ENCODE measurements at regions not wholly inside any gene's neighbourhood (a gene's known extent, or its start where the extent isn't known, plus 50 kb on each side); places are given as distances from the start of the nearest gene placed in this dataset.

GRCh38 chr4:71680706-71681105 is 103.2 kb downstream of the GC start:
- H3K9me3 ChIP-seq (ENCODE audit: control insufficient read depth, insufficient read depth, low read depth, low read length): no peaks in the 10 kb centered on the region
- CTCF ChIA-PET: no interaction called here
- POLR2A ChIA-PET: no interaction called here
- no peaks in the 10 kb centered on the region for H3K4me1 ChIP-seq (ENCODE audit: control insufficient read depth, insufficient read depth, low read length)
- TF ChIP-seq ZNF548 (tag by site-specific recombination; IDR thresholded peaks at IDR 0.05) (no peak), ZNF596 (tag by site-specific recombination; IDR thresholded peaks at IDR 0.05) (no peak), YY2 (tag by site-specific recombination; IDR thresholded peaks at IDR 0.05) (no peak), CTCF (tag by site-specific recombination; IDR thresholded peaks at IDR 0.05) (no peak)
- TF ChIP-seq, protein P1, sequence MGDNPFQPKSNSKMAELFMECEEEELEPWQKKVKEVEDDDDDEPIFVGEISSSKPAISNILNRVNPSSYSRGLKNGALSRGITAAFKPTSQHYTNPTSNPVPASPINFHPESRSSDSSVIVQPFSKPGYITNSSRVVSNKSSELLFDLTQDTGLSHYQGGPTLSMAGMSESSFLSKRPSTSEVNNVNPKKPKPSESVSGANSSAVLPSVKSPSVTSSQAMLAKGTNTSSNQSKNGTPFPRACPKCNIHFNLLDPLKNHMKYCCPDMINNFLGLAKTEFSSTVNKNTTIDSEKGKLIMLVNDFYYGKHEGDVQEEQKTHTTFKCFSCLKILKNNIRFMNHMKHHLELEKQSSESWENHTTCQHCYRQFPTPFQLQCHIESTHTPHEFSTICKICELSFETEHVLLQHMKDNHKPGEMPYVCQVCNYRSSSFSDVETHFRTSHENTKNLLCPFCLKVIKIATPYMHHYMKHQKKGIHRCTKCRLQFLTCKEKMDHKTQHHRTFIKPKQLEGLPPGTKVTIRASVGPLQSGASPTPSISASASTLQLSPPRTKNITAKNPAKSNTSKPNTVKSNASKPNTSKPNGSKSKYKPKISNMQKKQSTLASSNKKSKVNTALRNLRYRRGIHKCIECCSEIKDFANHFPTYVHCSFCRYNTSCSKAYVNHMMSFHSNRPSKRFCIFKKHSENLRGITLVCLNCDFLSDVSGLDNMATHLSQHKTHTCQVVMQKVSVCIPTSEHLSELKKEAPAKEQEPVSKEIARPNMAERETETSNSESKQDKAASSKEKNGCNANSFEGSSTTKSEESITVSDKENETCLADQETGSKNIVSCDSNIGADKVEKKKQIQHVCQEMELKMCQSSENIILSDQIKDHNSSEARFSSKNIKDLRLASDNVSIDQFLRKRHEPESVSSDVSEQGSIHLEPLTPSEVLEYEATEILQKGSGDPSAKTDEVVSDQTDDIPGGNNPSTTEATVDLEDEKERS (tag by site-specific recombination; IDR thresholded peaks at IDR 0.05): no peak
- H3K27ac ChIP-seq (ENCODE audit: extremely low read depth, low read depth, low read length): no peak overlapping the region
- no peak overlapping the region for H3K4me3 ChIP-seq (ENCODE audit: low read depth, low read length)
- no peaks in the 10 kb centered on the region for H3K36me3 ChIP-seq (ENCODE audit: control insufficient read depth in 2 of 2, insufficient read depth in 1 of 2, low read length in 2 of 2)

- POLR2A ChIA-PET: no interaction called here
- CTCF ChIA-PET: no interaction called here
- TF ChIP-seq SCRT1 (tag by site-specific recombination; IDR thresholded peaks at IDR 0.05; ENCODE audit: borderline replicate concordance): no peak
- TF ChIP-seq PRDM10 (tag by site-specific recombination; IDR thresholded peaks at IDR 0.05): no peak
- TF ChIP-seq ZNF274 (IDR thresholded peaks at IDR 0.05; ENCODE audit: low read length): no peak
- no peak for TF ChIP-seq ZNF274 (tag by site-specific recombination; IDR thresholded peaks at IDR 0.05; ENCODE audit: borderline replicate concordance)
- TF ChIP-seq GLI4 (tag by site-specific recombination; IDR thresholded peaks at IDR 0.05): no peak
- TF ChIP-seq ZSCAN5A (tag by site-specific recombination; IDR thresholded peaks at IDR 0.05): no peak
- TF ChIP-seq ZNF501 (tag by site-specific recombination; IDR thresholded peaks at IDR 0.05): no peak
- TF ChIP-seq ZNF610 (tag by site-specific recombination; IDR thresholded peaks at IDR 0.05; ENCODE audit: borderline replicate concordance): no peak
- TF ChIP-seq ZNF768 (tag by site-specific recombination; IDR thresholded peaks at IDR 0.05): no peak
- no peak for TF ChIP-seq ZSCAN30 (tag by site-specific recombination; IDR thresholded peaks at IDR 0.05)
- TF ChIP-seq SP3 (tag by site-specific recombination; IDR thresholded peaks at IDR 0.05): no peak
- TF ChIP-seq ZBTB10 (tag by site-specific recombination; IDR thresholded peaks at IDR 0.05): no peak
- no peak for TF ChIP-seq MZF1 (tag by site-specific recombination; IDR thresholded peaks at IDR 0.05; ENCODE audit: borderline replicate concordance)
- TF ChIP-seq KLF9 (tag by site-specific recombination; IDR thresholded peaks at IDR 0.05; ENCODE audit: low read depth): no peak
- no peak for TF ChIP-seq TCF7L2 (IDR thresholded peaks at IDR 0.05; ENCODE audit: borderline replicate concordance, low read depth, low read length)
- TF ChIP-seq ZNF488 (tag by site-specific recombination; IDR thresholded peaks at IDR 0.05): no peak
Observed at GRCh38 chr4:71677568-71677967, 106.3 kb downstream of the GC start.

More at GRCh38 chr4:71677568-71677967, 106.3 kb downstream of the GC start:
- no peaks in the 10 kb centered on the region for H3K4me1 ChIP-seq (ENCODE audit: control insufficient read depth, insufficient read depth, low read length)
- no peaks in the 10 kb centered on the region for H3K36me3 ChIP-seq (ENCODE audit: control insufficient read depth in 2 of 2, insufficient read depth in 1 of 2, low read length in 2 of 2)
- H3K27ac ChIP-seq (ENCODE audit: extremely low read depth, low read depth, low read length): no peak overlapping the region
- H3K9me3 ChIP-seq (ENCODE audit: control insufficient read depth, insufficient read depth, low read depth, low read length): no peaks in the 10 kb centered on the region
- no peak overlapping the region for H3K4me3 ChIP-seq (ENCODE audit: low read depth, low read length)

Data from HEK293 (cell line).